Sigmoid colon (tissue), 6 donors: ENCODE measurements at regions not wholly inside any gene's neighbourhood (a gene's known extent, or its start where the extent isn't known, plus 50 kb on each side); places are given as distances from the start of the nearest gene placed in this dataset.

Experiments
- DNase-seq: peaks from one replicate; pipeline ENCODE4 v3.0.0-alpha.2; 2019
- H3K27ac ChIP-seq, 4 donors: fragments of 200-600 bp; sonication (generic); one replicate each; pipeline ENCODE4 v1.5.1; 2016 to 2019; ENCODE audit warnings: mild to moderate bottlenecking in 1 of 4
- H3K27me3 ChIP-seq, 3 donors: fragments of 200-600 bp; sonication (generic); one replicate each; pipeline ENCODE4 v1.5.1; 2019; ENCODE audit warnings: mild to moderate bottlenecking in 1 of 3
- H3K36me3 ChIP-seq, 4 donors: fragments of 200-600 bp; sonication (generic); one replicate each; pipeline ENCODE4 v1.5.1; 2016 to 2019
- H3K4me1 ChIP-seq, 4 donors: fragments of 200-600 bp; sonication (generic); one replicate each; pipeline ENCODE4 v1.5.1; 2017 to 2019
- H3K4me3 ChIP-seq, 4 donors: fragments of 200-600 bp; sonication (generic); one replicate each; pipeline ENCODE4 v1.5.1; 2017 to 2019; ENCODE audit warnings: mild to moderate bottlenecking in 2 of 4, moderate library complexity in 1 of 4
- H3K9me3 ChIP-seq, 4 donors: fragments of 200-600 bp in 3 of 4; sonication (generic) in 3 of 4; one replicate each; pipeline versions ENCODE4 v1.5.1 to v1.6.1; 2013 to 2019
- CTCF ChIP-seq, 4 experiments: fragments of 450-650 bp in 3 of 4; fragments of 200-600 bp in 1 of 4; IDR thresholded peaks; one replicate each; pipeline ENCODE4 v1.5.1; 2016 to 2019; ENCODE audit warnings: antibody characterized with exemption in 4 of 4, mild to moderate bottlenecking in 3 of 4, moderate library complexity in 2 of 4
- EP300 ChIP-seq, 4 donors: sonication (generic); formaldehyde crosslinking; IDR thresholded peaks; one replicate each; pipeline ENCODE4 v1.6.1; 2017; ENCODE audit warnings: antibody characterized with exemption in 4 of 4
- POLR2A ChIP-seq, 2 donors: fragments of 450-650 bp; IDR thresholded peaks; one replicate each; pipeline ENCODE4 v1.6.1; 2016; ENCODE audit warnings: antibody characterized with exemption in 2 of 2, mild to moderate bottlenecking in 2 of 2, moderate library complexity in 2 of 2
- POLR2AphosphoS5 ChIP-seq, 4 donors: sonication (generic); formaldehyde crosslinking; IDR thresholded peaks; one replicate each; pipeline ENCODE4 v1.6.1; 2017; ENCODE audit warnings: antibody characterized with exemption in 4 of 4
- WGBS, 2 donors: extraction: QIAGEN DNeasy Blood & Tissue Kit; methylation state at CpG; one replicate each; pipeline ENCODE4 v1.1.7; 2013; 5-methylcytosine and 5-hydroxymethylcytosine counted together
- intact Hi-C: fragments of 100-400 bp; cut with DNase I; formaldehyde crosslinking; loops from one replicate; pipeline ENCODE4 v1.15.1; 2023
- donor health status: healthy with polysubstance abuse.
- donor health status: healthy.

GRCh38 chr17:77718669-77718961 is 239.9 kb upstream of the TNRC6C start:
- DNase-seq = no peak
- H3K4me3 ChIP-seq = no peak overlapping the region
- TF ChIP-seq POLR2AphosphoS5 (IDR thresholded peaks at IDR 0.05) (no peak), EP300 (IDR thresholded peaks at IDR 0.05) (no peak), CTCF (IDR thresholded peaks at IDR 0.05) (no peak), POLR2A (IDR thresholded peaks at IDR 0.05) (no peak)
- WGBS, 2 donors = 91% methylated on average over 10 of the region's 10 CpGs
- intact Hi-C loops = no loop called here
- no peaks in the 10 kb centered on the region for H3K27me3 ChIP-seq
- H3K9me3 ChIP-seq = no peaks in the 10 kb centered on the region
- no peaks in the 10 kb centered on the region for H3K4me1 ChIP-seq
- H3K36me3 ChIP-seq = no peaks in the 10 kb centered on the region
- H3K27ac ChIP-seq = no peak overlapping the region

GRCh38 chr17:77719806-77720205 is 238.7 kb upstream of the TNRC6C start:
- Histone ChIP-seq H3K27ac (no peak overlapping the region), H3K4me1 (no peaks in the 10 kb centered on the region), H3K36me3 (no peaks in the 10 kb centered on the region), H3K27me3 (no peaks in the 10 kb centered on the region), H3K9me3 (no peaks in the 10 kb centered on the region), H3K4me3 (no peak overlapping the region)
- 83 to 88% methylated on average over 4 of the region's 4 CpGs for WGBS, 2 donors
- DNase-seq = no peak
- intact Hi-C loops = no loop called here
- TF ChIP-seq CTCF (IDR thresholded peaks at IDR 0.05) (no peak), POLR2A (IDR thresholded peaks at IDR 0.05) (no peak), POLR2AphosphoS5 (IDR thresholded peaks at IDR 0.05) (no peak), EP300 (IDR thresholded peaks at IDR 0.05) (no peak)

GRCh38 chr17:77720946-77721845 is 237.3 kb upstream of the TNRC6C start:
- 86 to 89% methylated on average over 14 of the region's 14 CpGs for WGBS, 2 donors
- H3K4me1 ChIP-seq = no peaks in the 10 kb centered on the region
- H3K4me3 ChIP-seq = no peak overlapping the region
- TF ChIP-seq CTCF (IDR thresholded peaks at IDR 0.05) (no peak), EP300 (IDR thresholded peaks at IDR 0.05) (no peak), POLR2A (IDR thresholded peaks at IDR 0.05) (no peak), POLR2AphosphoS5 (IDR thresholded peaks at IDR 0.05) (no peak)
- H3K27ac ChIP-seq = no peak overlapping the region
- intact Hi-C loops = no loop called here
- H3K9me3 ChIP-seq = no peaks in the 10 kb centered on the region
- H3K27me3 ChIP-seq = no peaks in the 10 kb centered on the region
- H3K36me3 ChIP-seq = no peaks in the 10 kb centered on the region
- DNase-seq = no peak

GRCh38 chr17:77721846-77722160 is 236.7 kb upstream of the TNRC6C start:
- Histone ChIP-seq H3K27ac (no peak overlapping the region), H3K4me3 (no peak overlapping the region), H3K27me3 (no peaks in the 10 kb centered on the region), H3K36me3 (no peaks in the 10 kb centered on the region), H3K9me3 (no peaks in the 10 kb centered on the region), H3K4me1 (peaks cover 0 to under 1% (median 0%) of the 10 kb centered on the region in 4 donors)
- TF ChIP-seq EP300 (IDR thresholded peaks at IDR 0.05) (no peak), POLR2AphosphoS5 (IDR thresholded peaks at IDR 0.05) (no peak), CTCF (IDR thresholded peaks at IDR 0.05) (no peak)
- WGBS, 2 donors = 43 to 73% methylated on average over 3 of the region's 3 CpGs
- DNase-seq = no peak
- intact Hi-C loops = no loop called here

- TF ChIP-seq POLR2A (IDR thresholded peaks at IDR 0.05) (no peak), POLR2AphosphoS5 (IDR thresholded peaks at IDR 0.05) (no peak), CTCF (IDR thresholded peaks at IDR 0.05) (no peak), EP300 (IDR thresholded peaks at IDR 0.05) (no peak)
- DNase-seq = no peak
Observed at GRCh38 chr17:77722366-77722765, 236.1 kb upstream of the TNRC6C start.

More at GRCh38 chr17:77722366-77722765, 236.1 kb upstream of the TNRC6C start:
- Histone ChIP-seq H3K9me3 (no peaks in the 10 kb centered on the region), H3K27me3 (no peaks in the 10 kb centered on the region), H3K4me3 (no peak overlapping the region), H3K4me1 (peaks cover 0 to 6% (median 3%) of the 10 kb centered on the region in 4 donors), H3K36me3 (no peaks in the 10 kb centered on the region), H3K27ac (no peak overlapping the region)
- intact Hi-C loops = no loop called here
- 89 to 94% methylated on average over 8 of the region's 8 CpGs for WGBS, 2 donors
